Astrocyte of the hippocampus (primary cell): ENCODE measurements at regions not wholly inside any gene's neighbourhood (a gene's known extent, or its start where the extent isn't known, plus 50 kb on each side); places are given as distances from the start of the nearest gene placed in this dataset.
A peak's percentile ranks its signal among the peaks of the same experiment; 100 is the strongest.

Experiments
- DNase-seq: peaks from one replicate; pipeline ENCODE4 v3.0.0; 2011; ENCODE audit warnings: low read depth, low spot score

DNA sequence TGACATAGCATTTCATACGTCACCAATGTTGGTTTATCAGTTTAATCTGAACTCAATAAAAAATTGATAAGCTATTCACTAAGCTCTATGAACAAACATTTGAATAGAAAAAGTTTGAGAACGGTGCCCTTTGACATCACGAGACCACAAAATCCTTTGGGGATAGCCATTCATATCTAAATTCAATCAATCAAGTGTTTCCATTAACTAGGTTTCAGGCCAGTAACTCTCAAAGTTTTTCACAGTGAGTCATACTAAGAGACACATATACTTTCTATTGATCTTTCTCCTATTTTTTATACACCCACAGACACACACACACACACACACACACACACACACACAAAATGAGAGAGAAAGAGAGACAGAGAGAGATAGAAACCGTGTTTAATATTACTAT, 235.4 kb upstream of the SNX7 start:
- no peak for DNase-seq

GRCh38 chr1:98422816-98423215, 238.7 kb upstream of the SNX7 start:
- DNase-seq = peak; percentile 70

DNA sequence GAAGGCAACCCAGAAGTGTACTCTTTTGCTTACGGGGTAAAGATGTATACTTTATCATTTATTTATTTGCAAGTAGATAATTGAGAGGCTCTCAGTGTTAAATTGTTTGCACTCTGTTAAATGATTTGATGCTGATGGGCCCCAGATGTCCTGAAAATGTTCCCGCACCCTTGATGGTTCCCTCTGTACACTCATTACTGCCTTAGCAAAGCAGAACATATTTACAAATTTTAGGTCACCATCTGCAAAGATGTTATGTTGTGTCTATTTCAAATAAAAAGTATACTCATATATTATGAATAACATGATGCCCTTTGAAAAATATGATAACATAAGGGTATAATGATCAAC, 240.5 kb upstream of the SNX7 start:
- no peak for DNase-seq

GRCh38 chr1:98420376-98421084, 241.0 kb upstream of the SNX7 start:
- DNase-seq = no peak

DNA sequence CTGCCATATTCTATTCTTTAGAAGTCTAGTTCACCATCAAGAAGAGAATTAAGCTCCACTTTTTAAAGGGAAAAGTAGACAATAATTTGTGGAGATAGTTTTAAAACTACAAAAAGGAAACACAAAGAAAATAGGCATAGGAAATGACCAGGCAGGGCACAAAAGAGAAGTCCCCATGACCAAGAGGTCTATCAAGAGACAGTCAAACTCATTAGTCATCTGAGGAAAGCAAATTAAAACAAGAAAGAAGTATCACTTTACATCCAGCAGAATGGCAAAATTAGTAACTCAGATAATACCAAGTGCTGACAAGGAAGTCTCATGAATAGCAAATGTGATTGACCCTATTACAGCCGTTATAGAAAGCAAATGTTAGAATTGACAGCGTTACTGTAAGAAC, 243.7 kb upstream of the SNX7 start:
- DNase-seq = no peak

GRCh38 chr1:98410082-98410481, 251.4 kb upstream of the SNX7 start:
- DNase-seq = no peak

DNA sequence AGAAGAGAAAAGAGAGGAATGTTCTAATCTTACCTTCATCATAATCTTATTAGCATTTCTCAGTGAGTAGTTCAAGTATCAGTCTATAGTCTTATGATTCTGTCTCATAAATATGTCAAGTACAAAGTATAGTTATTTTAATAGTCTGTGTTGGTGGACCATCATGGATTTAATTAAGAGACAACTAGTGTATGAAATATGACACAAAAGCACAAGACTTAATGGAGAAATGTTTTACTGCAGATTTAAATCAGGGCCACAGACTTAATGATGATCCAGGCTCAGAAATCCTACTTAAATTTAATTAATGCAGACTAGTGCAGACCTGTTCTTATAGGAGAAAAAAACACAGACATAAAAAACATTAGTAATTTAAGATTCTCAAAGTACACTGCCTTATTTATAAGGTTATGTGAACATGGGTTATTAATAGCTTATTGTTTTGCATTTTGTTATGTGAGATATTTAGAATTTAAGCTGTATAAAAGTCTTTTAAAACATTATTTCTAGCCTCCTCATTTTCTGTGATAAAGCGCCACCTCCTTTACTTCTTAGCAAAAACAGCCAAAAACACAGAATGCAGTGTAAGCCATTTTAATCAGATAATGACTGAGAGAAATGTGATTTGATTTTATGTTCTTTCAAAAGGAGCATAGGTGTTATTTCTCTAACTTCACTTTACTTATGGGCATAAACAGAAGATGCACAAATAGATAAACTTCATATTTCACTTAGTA, 255.0 kb upstream of the SNX7 start:
- no peak for DNase-seq

GRCh38 chr1:98405581-98406074, 255.9 kb upstream of the SNX7 start:
- no peak for DNase-seq

- no peak for DNase-seq
Observed at GRCh38 chr1:98404866-98405265, 256.7 kb upstream of the SNX7 start.

GRCh38 chr1:98403963-98404480, 257.5 kb upstream of the SNX7 start:
- no peak for DNase-seq

DNA sequence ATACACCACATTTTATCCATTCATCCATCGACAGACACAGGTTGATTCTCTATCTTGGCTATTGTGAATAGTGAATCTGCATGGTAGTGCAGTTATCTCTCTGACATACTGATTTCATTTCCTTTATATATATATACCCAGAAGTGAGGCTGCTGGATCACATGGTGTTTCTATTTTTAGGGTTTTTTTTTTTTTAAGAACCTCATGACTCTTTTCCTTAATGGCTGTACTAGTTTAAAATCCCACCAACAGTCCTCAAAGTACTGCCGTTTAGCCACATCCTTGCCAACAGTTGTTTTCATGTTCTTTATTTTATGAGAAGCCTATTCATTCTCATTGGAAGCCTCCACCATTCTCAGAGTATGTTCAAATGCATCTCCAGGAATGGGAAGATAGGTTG, 258.7 kb upstream of the SNX7 start:
- no peak for DNase-seq

DNA sequence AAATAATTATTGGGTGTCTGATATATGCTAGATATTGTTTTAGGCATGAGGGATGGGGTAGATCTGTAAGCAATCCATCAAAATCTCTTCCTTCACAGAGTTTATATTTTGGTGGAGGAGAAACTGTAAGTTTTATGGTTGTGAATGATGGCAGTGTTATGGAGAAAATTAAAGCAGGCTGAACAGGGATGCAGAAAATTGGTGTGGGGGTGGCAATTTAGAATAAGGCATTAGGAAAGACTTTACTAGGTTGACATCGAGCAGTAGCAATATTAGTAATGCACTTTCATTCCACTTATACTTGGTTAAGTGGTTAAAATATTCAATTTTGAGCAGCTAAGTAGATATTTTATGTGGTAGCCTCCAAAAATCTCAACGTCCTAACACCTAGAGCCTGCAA, 261.1 kb upstream of the SNX7 start:
- DNase-seq = no peak

- DNase-seq = no peak
Observed at GRCh38 chr1:98399218-98399617, 262.3 kb upstream of the SNX7 start.

DNA sequence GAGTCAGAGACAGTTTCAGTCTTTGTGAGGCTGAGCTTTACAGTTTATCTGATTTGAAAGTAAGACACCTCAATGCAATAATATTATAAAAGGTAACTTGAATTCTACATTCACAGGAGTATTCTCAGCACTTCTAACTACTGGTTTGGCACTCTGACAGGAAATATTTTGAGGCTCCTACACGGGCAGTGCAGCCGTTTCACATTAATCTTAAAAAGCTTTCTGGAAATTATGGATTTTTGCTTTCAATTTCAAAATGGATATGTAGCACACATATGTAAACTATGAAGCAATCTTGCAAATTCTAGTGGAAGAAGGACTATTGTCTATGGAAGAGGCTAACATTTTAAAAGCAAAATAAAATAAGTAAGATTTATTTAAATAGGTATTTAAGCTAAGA, 262.9 kb upstream of the SNX7 start:
- DNase-seq = peak; percentile 41

- DNase-seq = no peak
Observed at GRCh38 chr1:98398092-98398491, 263.4 kb upstream of the SNX7 start.

- no peak for DNase-seq
Observed at GRCh38 chr1:98393719-98394118, 267.8 kb upstream of the SNX7 start.

DNA sequence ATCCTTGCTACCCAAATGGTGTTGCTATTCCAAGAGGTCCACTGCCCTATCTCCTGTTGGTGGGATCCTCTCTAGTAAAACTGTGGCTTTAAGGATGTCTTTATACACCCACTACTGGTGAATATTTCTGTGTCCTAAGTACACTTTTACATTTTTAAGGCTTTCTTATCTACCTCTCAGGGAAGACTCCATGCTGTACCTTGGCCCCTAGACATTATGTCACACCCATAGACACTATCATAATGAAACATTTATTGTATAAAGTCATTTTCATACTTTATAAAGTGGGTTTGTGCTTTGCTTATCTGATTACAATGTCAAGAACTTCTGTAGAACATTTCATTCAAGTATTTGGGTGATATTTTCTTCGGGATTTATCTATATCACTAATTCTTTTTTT, 270.3 kb upstream of the SNX7 start:
- no peak for DNase-seq

DNA sequence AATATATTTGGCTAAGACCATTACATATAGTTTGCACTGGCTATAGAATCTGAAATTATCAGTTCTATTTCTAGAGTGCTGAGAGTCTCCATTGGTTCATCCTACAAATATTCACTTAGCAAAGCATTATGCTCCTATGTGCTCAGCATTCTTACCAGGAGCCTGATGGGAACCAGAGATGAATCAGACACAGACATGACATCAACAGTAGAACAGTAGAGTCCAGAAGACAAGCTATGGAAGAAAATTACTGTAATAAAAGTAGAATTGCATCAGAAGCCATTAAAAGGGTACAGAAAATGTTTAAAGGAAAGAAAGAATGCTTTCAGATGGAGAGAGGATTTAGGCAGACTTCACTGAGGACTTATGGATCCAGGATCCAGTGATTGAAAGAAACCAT, 271.7 kb upstream of the SNX7 start:
- DNase-seq = peak; percentile 42

GRCh38 chr1:98388441-98388840, 273.1 kb upstream of the SNX7 start:
- peak; percentile 69 for DNase-seq

DNA sequence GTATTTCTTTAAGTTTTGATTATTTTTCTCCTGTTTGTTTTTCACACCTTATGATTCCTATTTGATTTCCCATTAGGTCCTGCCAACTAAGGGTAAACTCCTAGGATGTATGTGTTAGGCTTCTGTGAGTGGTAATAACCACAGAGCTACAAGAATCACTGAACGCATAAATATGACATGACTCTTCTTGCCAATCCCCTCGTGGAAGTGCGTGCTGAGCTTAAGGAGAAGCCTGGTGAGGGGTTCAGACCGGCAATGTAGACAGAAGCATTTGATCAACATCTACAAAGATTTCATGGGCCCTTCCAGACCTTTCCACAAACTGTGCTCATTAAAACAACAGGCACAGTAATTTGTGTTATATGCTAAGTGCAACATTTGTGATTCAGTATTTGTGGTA, 273.8 kb upstream of the SNX7 start:
- peak; percentile 39 for DNase-seq

DNA sequence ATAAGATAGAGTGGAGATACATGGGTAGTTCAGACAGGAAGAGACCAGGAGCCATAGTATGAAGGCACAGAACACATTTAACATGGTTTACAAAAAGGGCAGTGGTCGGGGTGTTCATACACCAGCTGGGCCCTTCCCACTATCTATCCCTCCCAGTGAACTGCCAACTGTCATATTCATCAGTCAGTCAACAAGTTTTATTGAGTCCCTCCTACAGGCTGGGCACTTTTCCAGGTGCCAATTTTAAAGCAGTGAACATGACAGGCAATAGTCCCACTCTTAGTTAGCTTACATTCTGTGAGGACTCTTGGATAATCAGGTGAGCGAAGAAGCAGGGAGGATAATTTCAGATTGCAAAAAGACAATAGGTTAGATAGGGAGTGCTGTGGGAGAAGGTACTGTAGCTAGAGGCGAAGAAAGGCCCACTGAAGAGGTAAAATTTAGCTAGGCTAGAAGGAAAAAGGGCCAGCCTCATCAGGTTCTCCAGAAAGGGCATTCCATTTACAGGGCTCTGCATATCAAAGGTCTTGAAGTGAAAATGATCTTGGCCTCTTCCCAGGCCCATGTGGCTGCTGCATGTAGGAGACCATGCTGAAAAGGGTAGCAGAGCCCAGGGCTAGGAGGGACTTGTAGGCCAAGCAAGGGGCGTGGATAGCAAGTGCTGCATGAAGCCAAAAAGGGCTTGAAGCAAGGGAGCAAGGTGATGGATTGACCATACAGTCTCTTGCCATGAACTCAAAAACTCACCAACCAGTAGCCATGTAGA, 274.7 kb upstream of the SNX7 start:
- no peak for DNase-seq

- no peak for DNase-seq
Observed at GRCh38 chr1:98385652-98386051, 275.9 kb upstream of the SNX7 start.
